ENCODE measurements at regions not wholly inside any gene's neighbourhood (a gene's known extent, or its start where the extent isn't known, plus 50 kb on each side); places are given as distances from the start of the nearest gene placed in this dataset.

DNA sequence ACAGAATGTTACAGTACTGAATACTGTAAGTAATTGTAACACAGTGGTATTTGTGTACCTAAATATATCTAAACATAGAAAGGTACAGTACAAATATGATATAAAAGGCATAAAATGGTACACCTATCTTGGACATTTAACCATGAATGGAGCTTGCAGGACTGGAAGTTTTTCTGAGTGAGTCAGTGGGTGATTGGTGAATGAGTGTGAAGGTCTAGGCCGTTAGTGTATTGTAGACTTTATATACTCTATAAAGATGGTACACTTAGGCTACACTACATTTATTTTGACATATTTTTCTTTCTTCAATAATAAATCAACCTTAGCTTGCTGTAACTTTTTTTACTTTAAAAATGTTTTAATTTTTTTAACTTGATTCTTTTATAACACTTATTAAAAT is 422.5 kb upstream of the FSTL5 start:
- no peak for DNase-seq

DNA sequence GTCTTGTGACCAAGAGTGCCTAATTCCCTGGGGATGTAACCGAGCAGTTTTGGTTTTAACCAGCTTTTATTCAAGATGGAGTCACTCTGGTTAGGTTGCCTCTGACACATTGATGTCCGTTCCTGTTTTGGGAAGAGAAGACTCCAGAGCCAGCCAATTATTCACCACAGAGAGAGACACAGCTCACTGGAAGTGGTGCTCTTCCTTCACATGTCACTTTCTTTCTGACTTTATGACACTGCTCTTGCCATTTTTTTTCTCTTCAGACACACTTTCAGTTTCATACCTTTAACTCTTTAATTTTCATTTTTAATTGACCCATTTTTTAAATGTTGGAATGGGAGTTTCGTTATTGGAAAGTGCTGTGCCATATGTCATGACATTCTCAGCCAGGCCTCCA is 418.4 kb upstream of the FSTL5 start:
- no peak for DNase-seq

DNA sequence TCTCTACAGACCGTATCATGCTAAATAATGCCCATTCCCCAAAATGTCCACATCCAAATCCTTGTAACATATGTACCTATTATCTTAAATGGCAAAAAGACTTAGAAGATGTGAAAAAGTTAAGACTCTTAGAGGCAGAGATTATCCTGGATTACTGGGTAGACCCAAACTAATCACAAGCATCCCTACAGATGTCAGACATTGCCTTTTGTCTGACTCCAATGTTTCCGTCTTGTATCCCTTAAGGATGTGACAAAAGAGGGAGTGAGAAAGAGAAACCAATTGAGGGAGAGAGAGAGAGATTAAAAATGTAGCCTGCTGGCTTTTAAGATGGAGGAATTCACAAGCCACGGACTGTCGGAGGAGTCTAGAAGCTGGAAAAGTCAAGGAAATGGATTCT is 401.9 kb upstream of the FSTL5 start:
- DNase-seq = peak; percentile 92

DNA sequence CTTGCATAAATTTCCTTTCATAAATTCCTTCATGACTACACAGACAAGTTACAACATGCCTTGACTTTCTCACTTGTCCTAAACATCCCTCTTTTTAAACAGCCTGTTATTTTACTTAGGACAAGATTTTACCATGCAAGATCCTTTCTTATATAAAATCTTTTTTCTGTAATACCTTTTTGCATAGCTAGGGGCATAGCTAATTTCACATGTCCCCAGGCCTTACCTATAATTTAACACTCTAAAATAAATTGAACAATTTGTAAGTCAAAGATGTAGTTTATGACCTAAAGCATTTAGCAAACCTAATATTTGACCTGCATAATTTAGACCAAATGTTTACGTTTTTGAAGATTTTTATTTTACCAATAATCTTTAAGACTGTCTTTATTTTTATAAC is 396.3 kb upstream of the FSTL5 start:
- no peak for DNase-seq

DNA sequence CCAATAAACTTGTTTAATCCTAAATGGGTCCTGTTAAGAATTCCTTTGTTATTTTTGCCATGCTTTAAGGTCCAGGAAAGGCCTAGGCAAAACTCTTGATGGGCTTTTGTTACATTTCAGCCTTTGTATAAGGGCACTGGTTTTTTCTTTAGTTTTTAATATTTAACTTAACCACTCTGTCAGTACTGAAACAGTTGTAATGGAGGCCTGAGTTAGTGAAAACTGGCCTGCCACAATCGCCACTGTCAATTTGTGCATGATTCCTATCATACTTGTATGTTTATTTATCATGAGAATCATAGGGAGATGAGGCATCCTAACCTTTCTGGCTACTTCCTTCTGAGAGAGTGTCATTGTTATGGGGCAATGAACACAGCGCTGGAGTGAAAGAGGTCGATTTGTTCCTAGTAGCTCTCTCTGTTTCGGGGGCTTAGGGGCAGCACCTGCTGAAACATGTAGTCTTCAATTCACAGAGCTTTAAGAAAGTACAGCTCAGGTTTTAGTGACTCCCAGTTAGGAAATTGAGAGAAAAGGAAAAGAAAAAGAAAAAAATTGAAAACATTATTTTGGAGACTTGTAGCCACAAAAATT is 393.8 kb upstream of the FSTL5 start:
- no peak for DNase-seq

DNA sequence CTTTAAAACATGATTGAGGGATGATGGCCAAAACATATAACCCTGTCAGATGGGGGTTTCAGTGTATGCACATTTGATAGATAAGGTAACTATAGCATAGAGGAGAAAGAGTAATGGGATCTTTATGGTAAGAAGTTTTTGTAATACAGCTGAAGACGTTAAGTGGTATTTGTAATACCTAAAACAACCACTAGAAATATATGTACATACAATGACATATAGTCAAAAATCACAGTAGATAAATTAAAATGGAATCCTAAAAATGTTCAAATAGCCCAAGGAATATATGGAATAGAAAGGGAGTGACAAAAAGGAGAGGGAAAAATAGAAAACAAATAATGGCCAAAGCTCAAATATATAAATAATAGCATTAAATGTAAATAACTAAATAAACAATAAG is 371.3 kb upstream of the FSTL5 start:
- peak; percentile 0 for DNase-seq

DNA sequence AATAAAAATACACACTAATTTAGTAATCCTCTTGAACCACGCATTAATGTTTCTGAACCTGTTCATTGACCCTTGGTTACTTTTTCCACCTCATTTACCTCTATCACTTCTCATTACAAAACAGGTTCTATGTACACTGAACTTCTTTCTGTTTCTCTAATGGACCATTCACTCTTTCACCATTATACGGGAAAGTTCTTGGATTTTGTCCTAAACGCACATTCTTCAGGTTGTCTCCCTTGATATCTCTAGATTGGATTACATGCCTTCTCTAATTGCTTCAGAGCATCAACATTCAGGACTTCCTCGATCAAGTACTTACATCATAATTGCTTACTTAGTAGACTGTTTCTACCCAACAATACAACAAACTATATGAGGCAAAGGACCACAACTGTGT is 359.4 kb upstream of the FSTL5 start:
- no peak for DNase-seq

DNA sequence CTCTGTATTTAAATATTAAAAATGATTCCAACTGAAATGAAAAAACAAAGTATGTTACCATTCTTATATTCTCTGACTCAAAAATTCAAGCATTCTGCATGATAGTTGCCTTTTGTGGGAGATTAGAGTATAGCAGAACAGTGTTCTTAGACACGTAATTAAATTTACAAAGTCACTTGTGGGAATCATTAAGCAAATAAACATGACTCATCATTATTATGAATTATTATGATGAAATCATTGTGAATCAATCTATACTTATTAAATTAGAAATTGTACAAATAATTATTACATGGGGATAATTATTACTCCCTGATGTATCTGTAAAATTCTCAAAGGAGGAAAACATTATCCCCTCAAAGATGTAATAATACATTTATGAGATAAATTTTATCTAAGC is 358.9 kb upstream of the FSTL5 start:
- no peak for DNase-seq

DNA sequence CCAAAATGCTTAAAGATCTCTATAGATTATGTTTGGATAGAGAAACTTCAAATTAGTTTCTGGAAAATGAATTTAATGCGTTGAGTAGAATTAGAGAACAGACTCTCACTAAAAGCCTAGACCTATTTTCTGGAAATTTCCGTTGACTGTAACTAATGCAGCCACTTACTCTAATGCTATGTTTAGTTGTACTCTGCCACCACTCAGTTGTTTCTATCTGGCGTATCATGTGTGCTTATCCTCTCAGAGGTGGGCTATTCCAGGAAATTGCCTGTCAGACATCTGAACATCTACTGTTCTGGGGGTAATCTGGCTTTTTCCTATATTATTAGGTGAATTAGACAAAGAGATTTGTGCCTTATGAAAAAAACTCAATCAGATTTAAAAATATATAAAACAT is 347.1 kb upstream of the FSTL5 start:
- DNase-seq = no peak

DNA sequence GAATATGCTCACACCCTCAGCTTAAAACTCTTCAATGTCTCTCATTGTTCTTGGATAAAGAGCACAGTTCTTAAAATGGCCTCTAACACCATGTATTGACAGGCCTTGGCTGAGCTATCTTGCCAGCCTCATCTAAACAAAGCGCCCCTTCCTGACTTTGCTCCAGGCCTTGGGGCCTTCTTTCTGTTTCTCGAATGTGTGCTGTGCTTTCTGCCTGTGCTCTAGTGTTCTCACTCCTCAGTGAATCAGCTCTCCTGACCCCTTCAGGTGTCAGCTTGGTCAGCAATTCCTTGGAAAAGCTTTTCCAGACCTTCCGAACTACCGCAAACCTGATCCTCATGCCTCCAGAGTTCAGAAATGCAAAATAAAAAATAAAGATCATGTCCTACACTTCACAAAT is 346.3 kb upstream of the FSTL5 start:
- DNase-seq = no peak

DNA sequence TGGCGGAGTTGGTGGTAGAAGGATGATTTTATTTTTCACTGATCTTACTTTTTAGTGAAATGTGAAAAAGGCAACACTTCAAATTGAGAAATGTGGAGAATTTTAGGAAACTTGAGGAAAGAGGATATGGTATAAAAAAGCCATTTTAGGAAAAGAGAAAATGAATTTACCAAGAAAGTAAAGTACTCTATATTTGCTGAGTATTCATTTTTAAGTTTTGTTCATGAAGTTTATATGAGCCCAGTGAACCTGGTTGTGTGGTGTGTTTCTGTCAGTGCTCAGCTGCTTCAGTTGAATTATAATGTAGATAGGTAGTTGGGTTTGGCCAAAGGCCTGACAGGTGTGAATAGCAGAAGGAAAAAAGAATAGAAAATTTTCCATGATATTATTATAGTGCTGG is 345.5 kb upstream of the FSTL5 start:
- DNase-seq = no peak

DNA sequence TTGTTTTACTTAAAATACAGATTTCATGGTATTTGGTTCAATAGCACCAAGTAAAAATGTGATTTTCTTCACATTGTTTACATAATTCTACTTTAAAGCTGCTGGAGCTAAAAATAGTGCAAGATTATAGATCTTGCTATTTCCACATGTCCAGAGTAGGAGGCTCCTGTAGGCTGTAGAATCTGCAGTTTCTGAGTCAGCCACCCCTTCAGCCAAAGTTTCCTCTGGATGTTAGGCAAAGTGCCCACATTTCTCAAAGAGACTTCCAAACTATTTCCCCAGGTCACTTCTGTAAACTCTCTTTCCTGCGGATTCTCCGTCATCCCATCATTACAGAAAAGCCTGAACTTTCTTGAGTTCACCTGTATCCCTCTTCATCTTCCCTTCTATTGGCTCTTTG is 342.5 kb upstream of the FSTL5 start:
- DNase-seq = no peak

DNA sequence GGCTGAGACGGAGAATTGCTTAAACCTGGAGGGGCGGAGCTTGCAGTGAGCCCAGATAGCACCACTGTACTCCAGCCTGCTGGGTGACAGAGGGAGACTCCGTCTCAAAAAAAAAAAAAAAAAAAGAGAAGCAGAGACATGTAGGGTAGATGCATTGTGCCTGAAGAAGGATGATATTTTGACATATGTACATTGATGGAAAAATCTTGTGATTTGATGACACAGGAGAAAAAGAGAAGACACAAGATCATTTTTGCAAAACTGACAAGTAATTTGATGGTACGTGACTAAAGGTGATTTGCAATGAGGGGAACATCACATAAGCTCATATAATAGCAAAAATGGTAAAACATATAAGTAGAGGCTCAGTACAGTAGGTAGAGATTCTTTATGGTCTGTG is 340.1 kb upstream of the FSTL5 start:
- DNase-seq = no peak

DNA sequence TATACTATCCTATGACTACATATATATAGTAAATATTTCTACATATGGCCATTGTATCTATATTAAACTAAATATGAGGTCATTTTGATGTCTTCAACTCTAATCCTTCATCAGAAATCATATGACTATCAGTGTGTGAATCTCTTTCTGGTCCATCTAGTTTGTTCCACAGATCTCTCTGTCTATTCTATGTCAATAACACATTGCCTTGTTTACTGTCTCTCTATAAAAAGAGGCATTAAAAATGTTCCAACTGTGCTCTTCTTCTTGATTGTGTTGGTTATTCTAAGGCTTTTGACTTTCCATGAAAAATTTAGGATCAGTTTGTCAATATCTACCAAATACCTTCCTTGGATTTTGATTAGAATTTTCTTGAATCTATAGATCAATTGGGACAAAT is 338.3 kb upstream of the FSTL5 start:
- no peak for DNase-seq

DNA sequence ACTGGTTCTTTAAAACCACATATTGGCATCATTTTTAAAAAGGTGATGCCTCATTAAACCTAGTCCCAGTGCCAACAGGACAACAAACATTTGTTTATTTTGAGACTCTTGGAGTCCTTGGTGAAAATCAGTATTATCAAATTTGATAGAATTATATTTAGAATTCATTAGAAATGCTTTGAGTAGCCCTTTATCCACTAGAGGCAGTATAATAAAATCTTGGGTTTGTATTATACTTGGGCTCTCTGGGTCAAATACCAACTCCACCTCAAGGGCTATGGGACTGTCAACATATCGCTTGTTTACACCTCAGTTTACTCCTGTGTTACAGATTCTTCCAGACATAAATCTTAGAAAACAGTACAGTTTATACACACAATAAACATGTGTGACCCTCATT is 335.7 kb upstream of the FSTL5 start:
- DNase-seq = peak; percentile 26

DNA sequence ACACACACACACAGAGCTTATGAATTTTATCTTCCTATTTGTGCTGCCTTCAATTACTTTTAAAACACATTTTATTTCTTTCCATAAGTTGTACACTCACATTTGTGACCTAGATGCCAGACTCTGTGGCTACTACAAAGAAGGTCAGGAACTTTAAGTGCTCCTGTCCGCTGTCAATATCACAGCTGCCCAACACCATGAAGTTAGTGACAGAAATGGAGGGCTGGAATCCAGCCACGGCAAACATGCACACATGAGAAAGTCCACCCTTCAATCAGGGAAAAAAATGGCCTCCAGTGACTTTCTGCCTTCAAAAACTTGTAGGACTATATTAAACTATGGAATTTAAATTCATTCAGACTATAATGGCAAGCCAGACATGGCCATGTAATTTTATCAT is 334.4 kb upstream of the FSTL5 start:
- DNase-seq = no peak

DNA sequence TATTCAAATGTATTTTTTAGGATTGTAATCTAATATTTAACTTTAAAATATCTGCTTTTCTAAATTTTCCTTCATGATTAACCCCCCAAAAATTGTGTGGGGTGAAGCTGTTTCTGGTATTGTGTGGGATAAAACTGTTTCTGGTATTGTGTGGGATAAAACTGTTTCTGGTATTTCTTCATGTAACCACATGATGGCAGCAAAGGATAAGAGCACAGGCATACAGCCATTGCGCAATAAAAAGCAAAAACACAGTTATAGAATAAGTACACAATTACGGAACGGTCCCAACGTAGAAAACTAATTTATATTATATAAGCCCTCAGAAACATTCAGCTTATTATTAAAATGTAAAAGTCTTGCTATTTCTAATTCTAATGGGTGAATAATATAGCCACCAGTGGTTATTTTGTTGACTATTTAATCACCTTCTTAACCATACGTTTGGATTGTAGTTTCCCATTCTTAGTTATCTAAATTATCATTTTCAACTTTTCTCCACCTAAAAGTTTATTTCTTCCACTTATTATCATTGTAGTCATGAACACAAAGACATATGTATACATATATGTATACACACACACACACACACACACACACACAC is 333.9 kb upstream of the FSTL5 start:
- peak; percentile 54 for DNase-seq

DNA sequence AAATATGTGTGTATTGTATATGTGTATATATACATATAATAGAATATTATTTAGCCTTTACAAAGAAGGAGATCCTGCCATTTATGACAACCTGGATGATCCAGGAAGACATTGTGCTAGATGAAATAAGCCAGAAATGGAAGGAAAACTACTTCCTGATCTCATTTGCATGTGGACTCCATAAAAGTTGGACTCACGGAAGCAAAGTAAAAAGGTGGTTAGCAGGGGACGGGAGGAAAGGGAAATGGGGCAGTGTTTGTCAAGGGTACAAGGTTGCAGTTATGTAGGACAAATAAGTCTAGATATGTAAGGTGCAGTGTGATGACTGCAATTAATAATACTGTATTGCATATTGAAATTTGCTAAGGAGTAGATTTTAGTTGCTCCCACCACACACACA is 331.1 kb upstream of the FSTL5 start:
- DNase-seq = no peak

DNA sequence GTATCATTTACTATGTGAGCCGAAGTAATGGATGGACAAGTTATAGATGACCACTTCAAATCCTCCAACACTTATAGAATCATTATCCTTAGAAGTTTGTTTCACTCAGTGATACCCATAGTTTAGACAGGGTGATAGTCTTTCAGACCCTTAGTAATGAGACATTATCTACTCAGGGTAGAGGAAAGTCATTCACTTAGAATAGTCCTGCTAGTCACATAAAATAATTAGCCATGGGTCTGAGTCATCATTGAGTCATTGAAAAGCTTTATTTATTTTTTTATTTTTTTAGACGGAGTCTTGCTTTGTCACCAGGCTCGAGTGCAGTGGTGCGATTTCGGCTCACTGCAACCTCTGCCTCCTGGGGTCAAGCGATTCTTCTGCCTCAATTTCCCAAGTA is 321.7 kb upstream of the FSTL5 start:
- no peak for DNase-seq

DNA sequence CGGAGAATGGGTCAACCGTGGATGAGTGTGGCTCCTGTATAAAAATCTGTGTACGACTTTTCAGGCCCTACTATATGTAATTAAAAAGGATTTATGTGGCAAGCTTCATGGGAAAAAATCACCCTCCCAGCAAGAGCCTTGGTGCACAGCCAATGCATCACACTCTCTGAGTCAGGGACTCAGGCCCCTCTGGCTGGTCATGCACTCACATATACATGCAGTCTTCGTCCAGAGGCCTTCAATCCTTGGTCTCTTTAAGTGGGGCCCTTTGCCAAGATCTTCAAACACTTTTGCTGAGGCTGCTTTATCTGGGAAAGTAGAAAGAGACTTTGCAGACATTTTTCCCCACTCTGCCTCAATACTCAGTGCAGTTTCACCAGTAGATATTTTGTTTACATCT is 311.4 kb upstream of the FSTL5 start:
- no peak for DNase-seq

DNA sequence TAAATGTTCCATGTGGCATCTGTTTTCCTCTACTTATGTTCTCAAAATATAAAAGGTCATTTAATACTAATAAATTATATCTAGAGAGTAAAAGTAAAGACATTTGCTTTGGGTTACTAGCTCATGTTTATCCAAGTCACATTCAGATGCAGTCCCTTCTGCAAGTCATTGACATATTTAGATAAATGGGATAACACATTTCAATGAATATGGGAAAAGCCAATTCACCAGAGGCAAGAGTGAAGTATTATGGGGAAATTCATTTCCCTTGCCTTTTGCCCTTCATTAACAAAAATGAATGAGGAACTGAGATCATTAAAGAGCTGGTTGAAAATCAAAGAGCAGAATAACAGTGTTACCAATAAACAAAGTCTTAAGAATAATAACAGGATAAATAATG is 306.2 kb upstream of the FSTL5 start:
- no peak for DNase-seq

DNA sequence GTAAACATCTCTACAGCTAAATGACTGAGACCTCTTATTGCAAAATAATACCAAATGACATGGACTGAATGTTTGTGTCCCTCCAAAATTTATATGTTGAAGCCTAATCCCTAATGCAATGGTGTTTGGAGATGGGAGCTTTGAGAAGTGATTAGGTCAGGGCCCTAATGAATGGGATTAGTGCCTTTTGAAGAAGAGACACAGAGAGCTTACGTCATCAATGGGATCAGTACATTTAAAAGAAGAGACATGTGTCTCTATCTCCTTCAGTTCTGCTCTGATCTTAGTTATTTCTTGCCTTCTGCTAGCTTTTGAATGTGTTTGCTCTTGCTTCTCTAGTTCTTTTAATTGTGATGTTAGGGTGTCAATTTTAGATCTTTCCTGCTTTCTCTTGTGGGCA is 301.6 kb upstream of the FSTL5 start:
- DNase-seq = peak; percentile 66

DNA sequence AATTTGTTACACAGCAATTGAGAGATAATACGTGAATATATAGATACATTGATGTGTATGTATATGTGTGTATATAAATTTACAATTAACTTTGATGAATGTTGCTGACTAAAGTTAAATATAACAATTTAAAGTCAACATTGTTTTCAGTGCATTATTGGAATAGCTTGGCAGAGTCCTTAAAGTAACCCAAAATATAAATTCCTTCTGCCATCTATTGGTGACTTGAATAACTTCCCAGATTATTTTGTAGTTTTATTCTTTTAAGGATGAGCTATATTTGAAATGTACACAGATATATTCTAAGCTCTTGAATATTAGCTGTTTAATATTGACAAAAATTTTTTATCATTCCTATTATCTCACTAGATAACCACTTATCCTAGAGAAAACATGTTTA is 298.2 kb upstream of the FSTL5 start:
- DNase-seq = no peak

DNA sequence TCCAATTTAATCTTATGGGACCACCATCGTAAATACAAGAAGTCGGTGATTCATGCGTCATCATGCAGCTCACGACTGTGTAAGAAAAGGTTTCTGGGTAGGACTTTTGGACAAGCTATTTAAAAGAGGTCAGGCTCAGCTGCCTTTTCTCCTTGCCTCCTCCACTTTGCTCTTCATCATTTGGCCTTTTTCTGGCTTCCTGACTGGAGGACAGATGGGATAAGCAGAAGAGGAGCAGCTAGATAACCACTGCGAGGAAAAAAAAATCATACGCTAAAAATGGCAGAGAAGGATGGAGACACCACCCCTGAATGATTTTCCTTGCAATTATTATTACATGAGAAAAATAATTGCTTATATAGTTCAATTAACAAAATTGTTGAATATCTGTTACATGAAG is 294.3 kb upstream of the FSTL5 start:
- DNase-seq = no peak

DNA sequence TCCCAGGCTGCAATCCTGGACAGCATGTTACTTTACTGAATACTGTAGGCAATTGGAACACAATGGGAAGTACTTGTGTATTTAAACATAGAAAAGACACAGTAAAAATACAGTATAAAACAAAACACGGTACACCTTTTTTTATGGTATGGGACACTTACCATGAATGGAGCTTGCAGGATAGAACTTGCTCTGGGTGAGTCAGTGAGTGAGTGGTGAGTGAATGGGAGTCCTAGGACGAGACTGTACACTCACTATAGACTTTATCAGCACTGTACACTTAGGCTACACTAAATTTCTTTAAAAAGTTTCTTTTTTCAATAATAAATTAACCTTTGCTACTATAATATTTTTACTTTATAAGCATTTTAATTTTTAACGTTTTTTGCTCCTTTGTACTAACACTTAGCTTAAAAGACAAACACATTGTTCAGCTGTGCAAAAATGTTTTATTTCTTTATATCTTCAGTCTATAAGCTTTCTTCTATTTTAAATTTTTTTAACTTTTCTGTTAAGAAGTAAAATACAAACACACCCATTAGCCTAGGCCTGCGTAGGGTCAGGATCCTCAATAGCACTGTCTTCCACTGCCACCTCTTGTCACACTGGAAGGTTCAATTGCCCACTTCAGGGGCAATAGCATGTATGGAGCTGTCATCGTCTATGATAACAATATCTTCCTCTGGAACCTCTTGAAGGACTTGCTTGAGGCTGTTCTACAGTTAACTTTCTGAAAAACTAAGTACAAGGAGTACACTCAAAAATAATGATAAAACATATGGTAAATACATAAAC is 293.5 kb upstream of the FSTL5 start:
- no peak for DNase-seq
